GM21360 (cell line): ENCODE measurements at regions not wholly inside any gene's neighbourhood (a gene's known extent, or its start where the extent isn't known, plus 50 kb on each side); places are given as distances from the start of the nearest gene placed in this dataset.

Experiments used
- ATAC-seq: cut with Tn5 transposase; IDR thresholded peaks from one replicate; pipeline ENCODE4 v1.9.1; 2021; ENCODE audit warnings: mild to moderate bottlenecking, moderate library complexity; ENCODE audit not compliant: unreplicated experiment

DNA sequence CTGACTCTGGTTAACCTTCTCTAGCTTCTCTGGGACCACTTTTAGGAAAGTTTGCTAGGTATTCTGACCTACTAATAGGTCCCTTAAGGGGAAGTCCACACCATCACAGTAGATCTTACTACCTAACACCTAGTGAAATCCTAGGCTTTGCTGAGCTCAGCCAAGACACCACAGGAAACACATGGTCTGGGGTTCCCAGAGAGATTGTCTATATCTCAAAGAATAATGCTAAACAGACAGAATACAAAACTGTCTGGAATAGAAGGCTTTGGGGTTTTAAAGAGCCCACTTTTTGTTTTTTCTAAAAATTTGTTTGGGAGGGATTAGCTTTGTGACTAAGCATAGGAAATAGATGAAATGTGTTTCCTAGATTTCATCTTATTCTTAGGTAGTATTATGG is 395.1 kb downstream of the ARHGEF28 start:
- no peak for ATAC-seq

DNA sequence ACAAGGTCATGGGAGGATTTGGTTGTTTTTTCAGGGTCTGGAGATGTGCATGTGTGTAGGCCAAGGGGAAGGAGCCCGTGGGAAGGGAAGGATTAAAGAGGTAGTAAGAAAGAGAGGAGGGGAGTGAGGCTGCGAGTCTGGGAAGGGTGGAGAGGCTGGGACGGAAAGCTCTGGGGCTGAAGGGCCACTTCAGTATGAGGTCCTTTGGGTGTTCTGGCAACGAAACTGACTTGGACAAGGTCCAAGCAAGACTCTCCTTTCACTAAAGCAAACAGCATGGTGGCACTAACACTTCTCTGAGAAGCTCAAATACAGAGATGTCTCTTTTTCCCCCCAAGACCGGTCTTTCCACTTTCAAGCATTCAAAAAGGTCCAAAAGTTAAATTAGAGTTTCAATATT is 394.5 kb downstream of the ARHGEF28 start:
- no peak for ATAC-seq

DNA sequence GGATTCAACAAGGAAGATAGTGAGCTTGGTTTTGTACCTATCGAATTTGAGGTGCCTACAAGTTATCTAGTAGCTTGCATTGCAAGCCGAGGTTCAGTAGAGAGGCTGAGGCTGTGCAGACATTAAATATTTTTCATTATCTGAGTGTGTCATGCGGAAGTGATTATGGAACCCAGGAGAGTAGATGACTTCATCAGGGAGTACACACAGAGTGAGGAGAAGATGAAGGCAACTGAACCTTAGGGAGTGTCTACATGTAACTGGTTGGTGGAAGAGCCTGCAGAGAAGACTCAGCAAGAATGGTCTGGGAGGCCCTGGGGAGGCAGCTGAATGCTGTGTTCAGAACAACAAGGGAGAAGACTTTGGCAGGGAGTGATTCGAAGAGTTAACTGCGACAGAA is 393.9 kb downstream of the ARHGEF28 start:
- no peak for ATAC-seq

GRCh38 chr5:74017786-74018211 is 391.8 kb downstream of the ARHGEF28 start:
- no peak for ATAC-seq

DNA sequence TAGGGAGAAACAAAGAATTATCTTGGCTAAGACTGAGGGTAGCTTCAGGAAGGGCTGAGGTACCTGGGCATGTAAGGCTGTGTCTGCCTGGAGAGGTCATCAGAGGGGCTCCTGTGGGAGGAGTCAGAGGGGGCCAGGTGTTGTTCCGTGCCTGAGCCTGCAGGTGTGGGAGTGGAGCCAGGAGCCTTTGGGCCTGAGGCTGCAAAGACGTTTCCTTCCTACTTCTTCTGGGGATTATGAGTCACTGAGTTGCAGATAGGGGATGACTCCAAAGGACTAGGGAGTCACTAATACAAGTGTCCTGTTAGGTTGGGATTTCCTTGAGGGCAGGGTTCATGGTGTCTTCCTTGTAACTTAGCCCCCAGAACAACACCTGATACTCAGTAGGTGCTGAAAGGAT is 391.1 kb downstream of the ARHGEF28 start:
- no peak for ATAC-seq

DNA sequence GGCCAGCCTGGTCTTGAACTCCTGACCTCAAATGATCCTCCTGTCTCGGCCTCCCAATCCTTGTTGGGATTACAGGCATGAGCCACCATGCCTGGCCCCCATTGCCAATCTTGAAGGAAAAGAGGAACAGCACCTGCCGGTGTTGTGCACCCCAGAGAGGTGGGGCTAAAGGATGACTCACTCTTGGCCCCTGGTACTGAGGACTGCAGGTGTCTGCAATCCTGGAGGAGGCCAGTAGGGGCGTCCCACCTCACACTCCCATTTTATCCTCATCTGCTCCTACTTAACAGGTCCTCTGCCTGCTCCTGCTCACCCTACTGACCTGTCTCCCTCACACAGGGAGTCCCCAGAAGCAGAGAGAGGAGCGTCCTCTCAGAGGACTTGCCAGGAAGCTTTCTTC is 390.4 kb downstream of the ARHGEF28 start:
- no peak for ATAC-seq

- no peak for ATAC-seq
These were observed 389.7 kb downstream of the ARHGEF28 start for GRCh38 chr5:74015716-74016115.

DNA sequence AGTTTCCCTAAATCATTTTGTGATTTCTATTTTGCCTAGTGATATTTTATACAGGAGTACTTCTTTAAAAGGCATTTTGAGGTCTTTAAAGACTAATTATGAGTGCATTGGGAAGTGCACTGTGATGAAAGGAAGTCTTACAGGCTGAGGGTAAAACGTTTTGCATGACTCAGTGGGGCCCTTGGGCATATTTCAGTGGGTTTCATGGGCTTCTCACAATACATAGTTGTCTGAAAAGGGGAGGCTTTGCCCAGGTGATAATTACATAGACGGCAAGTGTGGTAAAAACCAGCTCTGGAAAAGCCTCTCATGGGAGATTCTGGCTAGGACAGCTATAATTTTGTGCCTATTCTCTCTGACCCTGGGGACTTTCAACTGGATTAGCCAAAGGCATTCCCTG is 387.2 kb downstream of the ARHGEF28 start:
- no peak for ATAC-seq

- ATAC-seq = no peak
These were observed 383.5 kb downstream of the ARHGEF28 start for GRCh38 chr5:74009502-74009901.

DNA sequence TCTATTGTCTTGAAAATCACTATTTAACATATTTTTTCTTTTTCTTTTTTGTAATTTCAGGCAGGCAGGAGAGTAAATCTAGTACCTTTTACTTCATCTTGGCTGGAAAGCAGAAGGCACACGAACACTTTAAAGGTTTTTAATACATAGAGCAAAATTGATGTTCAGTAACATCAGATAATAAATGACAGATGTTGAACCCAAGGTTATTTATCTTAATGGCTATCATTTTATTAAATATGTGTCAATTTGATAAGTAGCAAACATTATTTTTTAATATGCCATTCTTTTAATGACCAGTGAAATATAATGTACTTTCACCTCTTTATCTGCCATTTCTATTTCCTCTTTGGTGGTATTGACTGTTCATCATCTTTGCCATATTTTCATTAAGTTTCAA is 381.2 kb downstream of the ARHGEF28 start:
- no peak for ATAC-seq

- no peak for ATAC-seq
These were observed 373.3 kb downstream of the ARHGEF28 start for GRCh38 chr5:73999297-73999696.

GRCh38 chr5:73998489-73998888 is 372.5 kb downstream of the ARHGEF28 start:
- ATAC-seq = no peak

DNA sequence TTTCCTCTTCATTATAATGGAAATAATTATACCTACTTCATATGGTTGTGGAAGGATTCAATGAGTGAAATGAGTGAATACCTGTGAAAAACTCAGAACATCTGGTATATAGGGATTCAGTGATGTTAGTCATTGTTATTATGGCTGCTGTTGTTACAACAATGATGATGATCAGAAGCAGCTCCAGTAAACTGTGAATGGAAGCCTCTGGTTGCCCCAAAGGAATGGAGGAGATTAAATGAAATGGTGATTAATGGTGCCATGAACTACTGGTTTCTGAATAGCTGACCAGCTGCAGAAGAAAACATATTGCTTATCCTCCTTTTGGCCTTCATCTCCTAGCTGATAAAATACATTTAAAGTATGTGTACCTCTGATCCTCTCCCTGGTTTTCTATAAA is 372.0 kb downstream of the ARHGEF28 start:
- no peak for ATAC-seq

DNA sequence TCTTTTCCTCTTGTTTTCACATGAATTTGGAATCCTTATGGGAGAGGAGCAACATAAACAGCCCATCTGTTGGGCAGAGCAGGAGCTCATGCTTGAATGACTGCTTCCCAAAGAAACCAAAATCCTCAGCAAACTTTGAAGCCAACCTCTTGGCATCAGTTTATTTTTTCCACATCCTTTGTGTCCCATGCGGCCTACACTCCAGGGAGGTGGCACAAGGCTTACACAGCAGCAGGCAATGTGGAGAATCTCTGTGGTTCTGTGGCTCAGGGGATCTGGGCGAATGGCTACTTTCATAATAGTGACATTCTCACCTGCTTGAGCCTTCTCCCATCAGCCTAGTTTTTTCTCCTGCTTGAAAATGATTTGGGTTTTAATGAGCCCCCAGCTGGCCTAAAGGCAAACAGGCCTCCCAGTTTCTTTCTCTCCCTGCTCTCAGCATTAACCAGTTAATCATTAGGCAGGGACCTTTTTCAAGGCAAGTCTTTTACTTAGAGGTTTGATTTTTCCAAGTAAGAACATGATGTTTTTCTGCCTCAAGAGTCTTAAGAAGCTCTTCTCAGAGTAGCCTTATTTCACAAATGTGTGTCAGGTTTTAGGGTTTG is 370.3 kb downstream of the ARHGEF28 start:
- no peak for ATAC-seq

DNA sequence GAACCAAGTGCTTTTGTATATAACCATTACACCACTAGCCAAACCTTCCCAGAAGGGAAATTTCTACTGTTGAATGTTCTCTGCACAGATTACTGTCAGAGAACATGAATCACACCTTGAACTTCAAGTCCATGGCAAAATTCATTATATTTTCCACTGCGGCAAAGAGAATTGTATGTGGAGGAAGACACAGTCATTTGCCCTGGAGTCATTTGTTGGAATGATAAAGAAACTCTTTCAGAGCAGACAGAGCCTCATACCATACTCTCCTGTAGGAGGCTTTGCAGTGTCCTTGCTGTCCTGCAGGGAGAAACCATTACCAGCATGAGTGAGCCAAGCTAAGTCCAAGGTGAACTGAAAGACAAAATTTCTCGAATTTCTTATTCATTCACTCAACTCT is 369.0 kb downstream of the ARHGEF28 start:
- ATAC-seq = no peak
